HCT116 (cell line): ENCODE measurements at regions not wholly inside any gene's neighbourhood (a gene's known extent, or its start where the extent isn't known, plus 50 kb on each side); places are given as distances from the start of the nearest gene placed in this dataset.

Experiments used
- ATAC-seq: fragments of 200-7000 bp; cut with Tn5 transposase; 2 replicates; pipeline ENCODE4 v1.9.1; 2020; ENCODE audit warnings: mild to moderate bottlenecking, moderate library complexity
- BruUV-seq: library from RNA; stranded (reverse); fragments of 400-500 nt; replicated peaks from 2 replicates; lab custom pipeline; 2021; lab: Mats Ljungman, UMichigan
- CTCF ChIA-PET: fragments of 300-600 bp; sonication (Branson Sonifier 250); formaldehyde crosslinking; loops from one replicate; lab custom pipeline; 2021; ENCODE audit warnings: antibody characterized with exemption; lab: Charles Lee
- POLR2A ChIA-PET: fragments of 300-600, 350-600 bp; sonication (Branson Sonifier 250); formaldehyde crosslinking; loops from one replicate; lab custom pipeline; 2021; ENCODE audit warnings: antibody characterized with exemption; lab: Charles Lee
- RAD21 ChIA-PET, 2 experiments: fragments of 300-600 bp; sonication (Branson Sonifier 250); formaldehyde crosslinking; loops; one replicate each; lab custom pipeline; 2023; ENCODE audit warnings: low total read pairs in 2 of 2; ENCODE audit not compliant: uncharacterized antibody in 2 of 2, unreplicated experiment in 2 of 2, low non-redundant PET in 1 of 2; lab: Charles Lee
- DNase-seq: peaks from one replicate; pipeline ENCODE4 v3.0.0-alpha.2; 2010; ENCODE audit warnings: low read depth, low spot score
- H2AFZ ChIP-seq: fragments of 200-600 bp; shearing (Covaris generic), sonication (generic); 2 replicates; pipeline ENCODE4 v1.6.1; 2017; ENCODE audit warnings: low read depth, mixed run types, mixed read lengths, antibody characterized with exemption, low read length; ENCODE audit not compliant: poor library complexity, severe bottlenecking
- H3K27ac ChIP-seq: 2 replicates; pipeline ENCODE4 v1.5.1; 2012; ENCODE audit warnings: low read depth, low read length
- H3K27me3 ChIP-seq: fragments of 200-600 bp; sonication (generic); 2 replicates; pipeline ENCODE4 v1.6.1; 2016; ENCODE audit warnings: mixed run types, low read length, mixed read lengths; ENCODE audit not compliant: insufficient read depth
- H3K36me3 ChIP-seq, 2 experiments: fragments of 200-500 bp in 1 of 2; fragments of 200-600 bp in 1 of 2; sonication (Bioruptor generic) in 1 of 2; sonication (generic) in 1 of 2; 2 replicates each; pipeline versions ENCODE4 v1.5.1 to v1.6.1; 2014 to 2016; ENCODE audit warnings: low read length in 2 of 2, inconsistent platforms in 1 of 2, mixed read lengths in 1 of 2, mixed run types in 1 of 2; ENCODE audit not compliant: insufficient read depth in 2 of 2, control insufficient read depth in 1 of 2
- H3K4me1 ChIP-seq, 2 experiments: fragments of 200-600 bp in 1 of 2; sonication (generic) in 1 of 2; 2 replicates each; pipeline versions ENCODE4 v1.5.1 to v1.6.1; 2012 to 2017; ENCODE audit warnings: low read length in 2 of 2, inconsistent platforms in 1 of 2, mild to moderate bottlenecking in 1 of 2, mixed read lengths in 1 of 2, mixed run types in 1 of 2, moderate library complexity in 1 of 2; ENCODE audit not compliant: insufficient read depth in 2 of 2, control insufficient read depth in 1 of 2
- H3K4me2 ChIP-seq: fragments of 200-600 bp; sonication (generic); 2 replicates; pipeline ENCODE4 v1.6.1; 2017; ENCODE audit warnings: mixed run types, low read length, mixed read lengths
- H3K4me3 ChIP-seq, 2 experiments: fragments of 200-600 bp in 1 of 2; sonication (generic) in 1 of 2; replicated peaks in 1 of 2; 2 replicates each; pipeline ENCODE4 v1.5.1; 2011 to 2016; ENCODE audit warnings: low read length in 2 of 2, control low read depth in 1 of 2, low read depth in 1 of 2, mild to moderate bottlenecking in 1 of 2, mixed read lengths in 1 of 2, mixed run types in 1 of 2
- H3K79me2 ChIP-seq: fragments of 200-600 bp; sonication (generic); 2 replicates; pipeline ENCODE4 v1.6.1; 2017; ENCODE audit warnings: mild to moderate bottlenecking, mixed run types, low read length, moderate library complexity, mixed read lengths; ENCODE audit not compliant: insufficient read depth
- H3K9ac ChIP-seq: fragments of 200-600 bp; sonication (generic); 2 replicates; pipeline ENCODE4 v1.6.1; 2016; ENCODE audit warnings: low read length, mixed read lengths
- H3K9me2 ChIP-seq: fragments of 200-600 bp; sonication (generic), shearing (Covaris generic); 2 replicates; pipeline ENCODE4 v1.6.1; 2017; ENCODE audit warnings: mixed run types, mild to moderate bottlenecking, moderate library complexity; ENCODE audit not compliant: insufficient read depth
- H3K9me3 ChIP-seq, 2 experiments: fragments of 200-500 bp in 1 of 2; fragments of 200-600 bp in 1 of 2; sonication (Bioruptor generic) in 1 of 2; sonication (generic) in 1 of 2; 2 replicates each; pipeline ENCODE4 v1.6.1; 2014 to 2017; ENCODE audit warnings: low read length in 2 of 2, mixed read lengths in 2 of 2, inconsistent platforms in 1 of 2, low read depth in 1 of 2, mild to moderate bottlenecking in 1 of 2, mixed run types in 1 of 2, moderate library complexity in 1 of 2; ENCODE audit not compliant: control insufficient read depth in 1 of 2, insufficient read depth in 1 of 2
- H4K20me1 ChIP-seq: fragments of 200-600 bp; sonication (generic), shearing (Covaris generic); 2 replicates; pipeline ENCODE4 v1.6.1; 2017; ENCODE audit warnings: mixed run types, mild to moderate bottlenecking, moderate library complexity; ENCODE audit not compliant: insufficient read depth
- ATF3 ChIP-seq: IDR thresholded peaks from 2 replicates; pipeline ENCODE4 v1.6.1; 2012
- CEBPB ChIP-seq: IDR thresholded peaks from 2 replicates; pipeline ENCODE4 v1.6.1; 2012; ENCODE audit warnings: low read depth
- EGR1 ChIP-seq: IDR thresholded peaks from 2 replicates; pipeline ENCODE4 v1.6.1; 2012; ENCODE audit warnings: low read depth
- ELF1 ChIP-seq: IDR thresholded peaks from 2 replicates; pipeline ENCODE4 v1.6.1; 2012; ENCODE audit warnings: low read depth, borderline replicate concordance
- EZH2 ChIP-seq: fragments of 200-600 bp; sonication (generic); IDR thresholded peaks from 2 replicates; pipeline ENCODE4 v1.6.1; 2017; ENCODE audit warnings: antibody characterized with exemption, mixed run types
- FOSL1 ChIP-seq: IDR thresholded peaks from 2 replicates; pipeline ENCODE4 v1.6.1; 2012; ENCODE audit warnings: low read depth
- POLR2A ChIP-seq: IDR thresholded peaks from 2 replicates; pipeline ENCODE4 v1.7.0; 2011; ENCODE audit warnings: borderline replicate concordance; ENCODE audit not compliant: insufficient read depth, insufficient read length; ENCODE audit errors: extremely low read depth
- RAD21 ChIP-seq: IDR thresholded peaks from 2 replicates; pipeline ENCODE4 v1.6.1; 2012; ENCODE audit warnings: low read depth, mild to moderate bottlenecking
- REST ChIP-seq: IDR thresholded peaks from 2 replicates; pipeline ENCODE4 v1.6.1; 2012; ENCODE audit warnings: low read depth
- SIN3A ChIP-seq: IDR thresholded peaks from 2 replicates; pipeline ENCODE4 v1.6.1; 2012; ENCODE audit warnings: low read depth
- SP1 ChIP-seq: IDR thresholded peaks from 2 replicates; pipeline ENCODE4 v1.6.1; 2012; ENCODE audit warnings: low read depth
- SRF ChIP-seq: IDR thresholded peaks from 2 replicates; pipeline ENCODE4 v1.6.1; 2012; ENCODE audit warnings: low read depth
- TCF7L2 ChIP-seq: IDR thresholded peaks from 2 replicates; pipeline ENCODE4 v1.7.0; 2011; ENCODE audit warnings: borderline replicate concordance, inconsistent platforms; ENCODE audit not compliant: insufficient read depth, insufficient read length; ENCODE audit errors: extremely low read depth
- ZBTB33 ChIP-seq: IDR thresholded peaks from 2 replicates; pipeline ENCODE4 v1.6.1; 2011; ENCODE audit warnings: mild to moderate bottlenecking, low read length, moderate library complexity; ENCODE audit not compliant: insufficient replicate concordance; ENCODE audit errors: extremely low read depth
- ZFX ChIP-seq: fragments of 450-650 bp; IDR thresholded peaks from 2 replicates; pipeline ENCODE4 v1.6.1; 2017
- intact Hi-C: fragments of 100-400 bp; cut with micrococcal nuclease; formaldehyde crosslinking; loops from 2 replicates; pipeline ENCODE4 v1.10.0; 2022

- Histone ChIP-seq H3K4me3 (no peak overlapping the region), H3K79me2 (no peaks in the 10 kb centered on the region), H3K9me2 (no peaks in the 10 kb centered on the region), H3K27ac (no peak overlapping the region), H3K4me1 (no peaks in the 10 kb centered on the region), H3K36me3 (no peaks in the 10 kb centered on the region), H3K4me2 (no peak overlapping the region), H2AFZ (no peak overlapping the region), H4K20me1 (no peaks in the 10 kb centered on the region), H3K9me3 (no peaks in the 10 kb centered on the region), H3K9ac (no peak overlapping the region), H3K27me3 (no peaks in the 10 kb centered on the region)
- BruUV-seq: no TSS peak
- POLR2A ChIA-PET: no interaction called here
- intact Hi-C loops: no loop called here
- DNase-seq (no peak), ATAC-seq (no peak)
- RAD21 ChIA-PET: no interaction called here
- TF ChIP-seq SP1: no peak
- CTCF ChIA-PET: no interaction called here
Measured at GRCh38 chr1:69436151-69436550, 131.6 kb upstream of the LRRC7 start.

- Histone ChIP-seq H3K27ac (no peak overlapping the region), H3K4me2 (no peak overlapping the region), H3K4me3 (no peak overlapping the region), H2AFZ (no peak overlapping the region), H3K4me1 (no peaks in the 10 kb centered on the region), H3K9ac (no peak overlapping the region), H3K36me3 (no peaks in the 10 kb centered on the region), H4K20me1 (no peaks in the 10 kb centered on the region), H3K27me3 (no peaks in the 10 kb centered on the region), H3K9me3 (no peaks in the 10 kb centered on the region), H3K79me2 (no peaks in the 10 kb centered on the region), H3K9me2 (no peaks in the 10 kb centered on the region)
- ChIA-PET POLR2A (no interaction called here), CTCF (no interaction called here), RAD21 (no interaction called here)
- no TSS peak for BruUV-seq
- intact Hi-C loops: no loop called here
- DNase-seq (no peak), ATAC-seq (no peak)
- no peak for TF ChIP-seq ZFX
- TF ChIP-seq ELF1: no peak
- no peak for TF ChIP-seq CEBPB
- TF ChIP-seq TCF7L2: no peak
- no peak for TF ChIP-seq ATF3
- no peak for TF ChIP-seq EGR1
- TF ChIP-seq ZBTB33: no peak
- no peak for TF ChIP-seq SP1
- no peak for TF ChIP-seq SRF
- TF ChIP-seq SIN3A: no peak
- no peak for TF ChIP-seq POLR2A
- no peak for TF ChIP-seq FOSL1
- TF ChIP-seq REST: no peak
- TF ChIP-seq EZH2: no peak
- no peak for TF ChIP-seq RAD21
Measured at GRCh38 chr1:69438056-69438795, 129.5 kb upstream of the LRRC7 start.
